ENCODE measurements at regions not wholly inside any gene's neighbourhood (a gene's known extent, or its start where the extent isn't known, plus 50 kb on each side); places are given as distances from the start of the nearest gene placed in this dataset.

DNA sequence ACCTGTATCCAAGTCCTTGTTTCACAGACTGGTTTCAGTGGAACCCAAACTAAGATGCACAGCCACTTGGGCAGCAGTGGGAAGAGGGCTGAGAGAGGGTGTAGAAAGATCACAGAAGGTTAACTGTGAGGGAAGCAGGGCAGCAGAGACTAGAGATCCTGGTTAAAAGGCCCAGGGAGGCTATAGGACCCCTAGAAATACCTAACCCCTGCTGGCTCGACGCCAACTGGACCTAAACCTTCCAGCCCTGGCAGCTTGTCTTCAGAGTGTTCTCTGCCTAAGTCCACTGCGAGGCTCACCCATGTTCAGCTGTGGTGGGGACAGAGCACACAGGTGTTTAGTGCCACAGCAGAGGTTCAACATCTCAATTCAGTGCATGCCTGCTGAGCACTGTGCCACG is 96.5 kb downstream of the ZNF621 start:
- TF ChIP-seq, protein P1, sequence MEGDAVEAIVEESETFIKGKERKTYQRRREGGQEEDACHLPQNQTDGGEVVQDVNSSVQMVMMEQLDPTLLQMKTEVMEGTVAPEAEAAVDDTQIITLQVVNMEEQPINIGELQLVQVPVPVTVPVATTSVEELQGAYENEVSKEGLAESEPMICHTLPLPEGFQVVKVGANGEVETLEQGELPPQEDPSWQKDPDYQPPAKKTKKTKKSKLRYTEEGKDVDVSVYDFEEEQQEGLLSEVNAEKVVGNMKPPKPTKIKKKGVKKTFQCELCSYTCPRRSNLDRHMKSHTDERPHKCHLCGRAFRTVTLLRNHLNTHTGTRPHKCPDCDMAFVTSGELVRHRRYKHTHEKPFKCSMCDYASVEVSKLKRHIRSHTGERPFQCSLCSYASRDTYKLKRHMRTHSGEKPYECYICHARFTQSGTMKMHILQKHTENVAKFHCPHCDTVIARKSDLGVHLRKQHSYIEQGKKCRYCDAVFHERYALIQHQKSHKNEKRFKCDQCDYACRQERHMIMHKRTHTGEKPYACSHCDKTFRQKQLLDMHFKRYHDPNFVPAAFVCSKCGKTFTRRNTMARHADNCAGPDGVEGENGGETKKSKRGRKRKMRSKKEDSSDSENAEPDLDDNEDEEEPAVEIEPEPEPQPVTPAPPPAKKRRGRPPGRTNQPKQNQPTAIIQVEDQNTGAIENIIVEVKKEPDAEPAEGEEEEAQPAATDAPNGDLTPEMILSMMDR (IDR thresholded peaks at IDR 0.05) = no peak
- no peak for TF ChIP-seq POLR2A (IDR thresholded peaks at IDR 0.05)

All from thyroid gland (tissue), 4 donors.